ENCODE measurements at regions not wholly inside any gene's neighbourhood (a gene's known extent, or its start where the extent isn't known, plus 50 kb on each side); places are given as distances from the start of the nearest gene placed in this dataset.

- Histone ChIP-seq H3K27me3 (ENCODE audit: control insufficient read depth, insufficient read depth) (no peaks in the 10 kb centered on the region), H3K27ac (ENCODE audit: low read length) (no peak overlapping the region), H3K9me3 (ENCODE audit: control insufficient read depth, low read length) (no peaks in the 10 kb centered on the region), H3K4me1 (ENCODE audit: control insufficient read depth, insufficient read depth, low read length) (no peaks in the 10 kb centered on the region), H3K4me3 (ENCODE audit: low read length) (no peak overlapping the region)
- intact Hi-C loops (cut with DNase I) = no loop called here
- 83% methylated on average over 11 of the region's 11 CpGs for WGBS
- no peak for ATAC-seq
- no peak for DNase-seq
These were observed 52.7 kb upstream of the ERCC6L2 start for GRCh38 chr9:95822583-95823431.

- no peak for DNase-seq
- ATAC-seq = no peak
- Histone ChIP-seq H3K9me3 (ENCODE audit: control insufficient read depth, low read length) (no peaks in the 10 kb centered on the region), H3K4me1 (ENCODE audit: control insufficient read depth, insufficient read depth, low read length) (no peaks in the 10 kb centered on the region), H3K4me3 (ENCODE audit: low read length) (no peak overlapping the region), H3K27ac (ENCODE audit: low read length) (no peak overlapping the region), H3K27me3 (ENCODE audit: control insufficient read depth, insufficient read depth) (no peaks in the 10 kb centered on the region)
- intact Hi-C loops (cut with DNase I) = no loop called here
- 88% methylated on average over 3 of the region's 3 CpGs for WGBS
These were observed 53.5 kb upstream of the ERCC6L2 start for GRCh38 chr9:95822015-95822414.

GRCh38 chr9:95820074-95820473 lies 55.4 kb upstream of the ERCC6L2 start:
- ATAC-seq (no peak), DNase-seq (no peak)
- intact Hi-C loops (cut with DNase I) = no loop called here
- H3K9me3 ChIP-seq (ENCODE audit: control insufficient read depth, low read length) = no peaks in the 10 kb centered on the region
- no peaks in the 10 kb centered on the region for H3K4me1 ChIP-seq (ENCODE audit: control insufficient read depth, insufficient read depth, low read length)
- WGBS = 96% methylated on average over 8 of the region's 8 CpGs
- H3K27me3 ChIP-seq (ENCODE audit: control insufficient read depth, insufficient read depth) = no peaks in the 10 kb centered on the region
- H3K4me3 ChIP-seq (ENCODE audit: low read length) = no peak overlapping the region
- no peak overlapping the region for H3K27ac ChIP-seq (ENCODE audit: low read length)

GRCh38 chr9:95819636-95820035 lies 55.9 kb upstream of the ERCC6L2 start:
- H3K27ac ChIP-seq (ENCODE audit: low read length) = no peak overlapping the region
- no peak for DNase-seq
- intact Hi-C loops (cut with DNase I) = no loop called here
- WGBS = 80% methylated on average over 10 of the region's 10 CpGs
- H3K9me3 ChIP-seq (ENCODE audit: control insufficient read depth, low read length) = no peaks in the 10 kb centered on the region
- no peaks in the 10 kb centered on the region for H3K4me1 ChIP-seq (ENCODE audit: control insufficient read depth, insufficient read depth, low read length)
- no peak overlapping the region for H3K4me3 ChIP-seq (ENCODE audit: low read length)
- H3K27me3 ChIP-seq (ENCODE audit: control insufficient read depth, insufficient read depth) = no peaks in the 10 kb centered on the region
- ATAC-seq = no peak

GRCh38 chr9:95817205-95817604 lies 58.3 kb upstream of the ERCC6L2 start:
- Histone ChIP-seq H3K27ac (ENCODE audit: low read length) (no peak overlapping the region), H3K9me3 (ENCODE audit: control insufficient read depth, low read length) (no peaks in the 10 kb centered on the region), H3K4me3 (ENCODE audit: low read length) (no peak overlapping the region), H3K27me3 (ENCODE audit: control insufficient read depth, insufficient read depth) (no peaks in the 10 kb centered on the region), H3K4me1 (ENCODE audit: control insufficient read depth, insufficient read depth, low read length) (no peaks in the 10 kb centered on the region)
- intact Hi-C loops (cut with DNase I) = no loop called here
- DNase-seq = no peak
- WGBS = 80% methylated on average over 6 of the region's 6 CpGs
- ATAC-seq = no peak

GRCh38 chr9:95816716-95817115 lies 58.8 kb upstream of the ERCC6L2 start:
- 91% methylated on average over 5 of the region's 5 CpGs for WGBS
- intact Hi-C loops (cut with DNase I) = no loop called here

GRCh38 chr9:95815961-95816360 lies 59.5 kb upstream of the ERCC6L2 start:
- intact Hi-C loops (cut with DNase I) = no loop called here
- DNase-seq (no peak), ATAC-seq (peak in 1 of 2 donors; percentile 14)
- Histone ChIP-seq H3K27me3 (ENCODE audit: control insufficient read depth, insufficient read depth) (no peaks in the 10 kb centered on the region), H3K4me1 (ENCODE audit: control insufficient read depth, insufficient read depth, low read length) (no peaks in the 10 kb centered on the region), H3K27ac (ENCODE audit: low read length) (no peak overlapping the region), H3K9me3 (ENCODE audit: control insufficient read depth, low read length) (no peaks in the 10 kb centered on the region), H3K4me3 (ENCODE audit: low read length) (no peak overlapping the region)
- WGBS = 90% methylated on average over 17 of the region's 17 CpGs

More at GRCh38 chr9:95816716-95817115, 58.8 kb upstream of the ERCC6L2 start:
- Histone ChIP-seq H3K9me3 (ENCODE audit: control insufficient read depth, low read length) (no peaks in the 10 kb centered on the region), H3K27ac (ENCODE audit: low read length) (no peak overlapping the region), H3K4me3 (ENCODE audit: low read length) (no peak overlapping the region), H3K4me1 (ENCODE audit: control insufficient read depth, insufficient read depth, low read length) (no peaks in the 10 kb centered on the region), H3K27me3 (ENCODE audit: control insufficient read depth, insufficient read depth) (no peaks in the 10 kb centered on the region)
- no peak for ATAC-seq
- DNase-seq = no peak

GRCh38 chr9:95815133-95815532 lies 60.4 kb upstream of the ERCC6L2 start:
- Histone ChIP-seq H3K9me3 (ENCODE audit: control insufficient read depth, low read length) (no peaks in the 10 kb centered on the region), H3K27me3 (ENCODE audit: control insufficient read depth, insufficient read depth) (no peaks in the 10 kb centered on the region), H3K4me3 (ENCODE audit: low read length) (no peak overlapping the region), H3K27ac (ENCODE audit: low read length) (no peak overlapping the region), H3K4me1 (ENCODE audit: control insufficient read depth, insufficient read depth, low read length) (no peaks in the 10 kb centered on the region)
- 88% methylated on average over 17 of the region's 17 CpGs for WGBS
- ATAC-seq (no peak), DNase-seq (no peak)
- intact Hi-C loops (cut with DNase I) = no loop called here

- H3K27ac ChIP-seq (ENCODE audit: low read length) = no peak overlapping the region
- no peaks in the 10 kb centered on the region for H3K4me1 ChIP-seq (ENCODE audit: control insufficient read depth, insufficient read depth, low read length)
- ATAC-seq (no peak), DNase-seq (no peak)
- intact Hi-C loops (cut with DNase I) = no loop called here
- no peaks in the 10 kb centered on the region for H3K9me3 ChIP-seq (ENCODE audit: control insufficient read depth, low read length)
- H3K4me3 ChIP-seq (ENCODE audit: low read length) = no peak overlapping the region
- H3K27me3 ChIP-seq (ENCODE audit: control insufficient read depth, insufficient read depth) = no peaks in the 10 kb centered on the region
These were observed 61.6 kb upstream of the ERCC6L2 start for GRCh38 chr9:95813923-95814322.

- H3K4me3 ChIP-seq (ENCODE audit: low read length) = no peak overlapping the region
- H3K4me1 ChIP-seq (ENCODE audit: control insufficient read depth, insufficient read depth, low read length) = no peaks in the 10 kb centered on the region
- no peaks in the 10 kb centered on the region for H3K27me3 ChIP-seq (ENCODE audit: control insufficient read depth, insufficient read depth)
- ATAC-seq (no peak), DNase-seq (no peak)
- H3K27ac ChIP-seq (ENCODE audit: low read length) = no peak overlapping the region
- intact Hi-C loops (cut with DNase I) = no loop called here
- no peaks in the 10 kb centered on the region for H3K9me3 ChIP-seq (ENCODE audit: control insufficient read depth, low read length)
These were observed 64.7 kb upstream of the ERCC6L2 start for GRCh38 chr9:95810814-95811213.

GRCh38 chr9:95810133-95810532 lies 65.4 kb upstream of the ERCC6L2 start:
- H3K4me3 ChIP-seq (ENCODE audit: low read length) = no peak overlapping the region
- no peaks in the 10 kb centered on the region for H3K9me3 ChIP-seq (ENCODE audit: control insufficient read depth, low read length)
- ATAC-seq (no peak), DNase-seq (no peak)
- no peaks in the 10 kb centered on the region for H3K27me3 ChIP-seq (ENCODE audit: control insufficient read depth, insufficient read depth)
- 90% methylated on average over 3 of the region's 3 CpGs for WGBS
- intact Hi-C loops (cut with DNase I) = no loop called here
- no peak overlapping the region for H3K27ac ChIP-seq (ENCODE audit: low read length)
- no peaks in the 10 kb centered on the region for H3K4me1 ChIP-seq (ENCODE audit: control insufficient read depth, insufficient read depth, low read length)

GRCh38 chr9:95809686-95810085 lies 65.8 kb upstream of the ERCC6L2 start:
- Histone ChIP-seq H3K4me1 (ENCODE audit: control insufficient read depth, insufficient read depth, low read length) (no peaks in the 10 kb centered on the region), H3K27ac (ENCODE audit: low read length) (no peak overlapping the region), H3K4me3 (ENCODE audit: low read length) (no peak overlapping the region), H3K27me3 (ENCODE audit: control insufficient read depth, insufficient read depth) (no peaks in the 10 kb centered on the region), H3K9me3 (ENCODE audit: control insufficient read depth, low read length) (no peaks in the 10 kb centered on the region)
- DNase-seq (no peak), ATAC-seq (no peak)
- WGBS = 95% methylated on average over 2 of the region's 2 CpGs
- intact Hi-C loops (cut with DNase I) = loop anchor here in 1 of 4 donors (10.0 kb wide), 1 partner anchor 65 kb away; no protein-coding TSS in a partner anchor
